ENCODE measurements at regions not wholly inside any gene's neighbourhood (a gene's known extent, or its start where the extent isn't known, plus 50 kb on each side); places are given as distances from the start of the nearest gene placed in this dataset.
"Not testable (repeated sequence)": the region's sequence is repeated elsewhere in the genome, so short reads cannot be mapped to it uniquely, and the experiment has no call there.

- Histone ChIP-seq H3K4me2 (ENCODE audit: low read depth, low read length, poor library complexity, severe bottlenecking) (no peak overlapping the region), H3K4me3 (ENCODE audit: low read length, poor library complexity, severe bottlenecking) (no peak overlapping the region), H4K20me1 (ENCODE audit: insufficient read depth, low read length, poor library complexity, severe bottlenecking) (no peaks in the 10 kb centered on the region), H2AFZ (ENCODE audit: low read length) (no peak overlapping the region), H3K27me3 (ENCODE audit: insufficient read depth, low read length, poor library complexity, severe bottlenecking) (no peaks in the 10 kb centered on the region), H3K9ac (ENCODE audit: low read depth, low read length, poor library complexity, severe bottlenecking) (no peak overlapping the region), H3K79me2 (ENCODE audit: insufficient read depth, low read length) (no peaks in the 10 kb centered on the region), H3K9me2 (replicated peaks; ENCODE audit: low read depth, low read length) (no peaks in the 10 kb centered on the region), H3K9me3 (ENCODE audit: insufficient read depth, low read depth, low read length) (no peaks in the 10 kb centered on the region), H3F3A (ENCODE audit: low read depth) (no peaks in the 10 kb centered on the region), H3K4me1 (ENCODE audit: insufficient read depth, low read length, poor library complexity, severe bottlenecking) (no peaks in the 10 kb centered on the region), H3K36me3 (ENCODE audit: insufficient read depth, low read length) (no peaks in the 10 kb centered on the region)
- TF ChIP-seq CTCF (conservative IDR thresholded peaks at IDR 0.05; ENCODE audit: low read length): no peak
- TF ChIP-seq EZH2phosphoT487 (IDR thresholded peaks at IDR 0.05; ENCODE audit: borderline replicate concordance): no peak
These were observed 631.5 kb upstream of the NRP1 start for GRCh38 chr10:33965795-33966581.

- no peaks in the 10 kb centered on the region for H3K9me2 ChIP-seq (replicated peaks; ENCODE audit: low read depth, low read length)
- H3K36me3 ChIP-seq (ENCODE audit: insufficient read depth, low read length): no peaks in the 10 kb centered on the region
- no peaks in the 10 kb centered on the region for H3K27me3 ChIP-seq (ENCODE audit: insufficient read depth, low read length, poor library complexity, severe bottlenecking)
- no peaks in the 10 kb centered on the region for H3F3A ChIP-seq (ENCODE audit: low read depth)
- H3K4me2 ChIP-seq (ENCODE audit: low read depth, low read length, poor library complexity, severe bottlenecking): no peak overlapping the region
- no peak overlapping the region for H2AFZ ChIP-seq (ENCODE audit: low read length)
- H3K79me2 ChIP-seq (ENCODE audit: insufficient read depth, low read length): no peaks in the 10 kb centered on the region
- H3K9ac ChIP-seq (ENCODE audit: low read depth, low read length, poor library complexity, severe bottlenecking): no peak overlapping the region
- TF ChIP-seq CTCF (conservative IDR thresholded peaks at IDR 0.05; ENCODE audit: low read length) (no peak), EZH2phosphoT487 (IDR thresholded peaks at IDR 0.05; ENCODE audit: borderline replicate concordance) (no peak)
- H4K20me1 ChIP-seq (ENCODE audit: insufficient read depth, low read length, poor library complexity, severe bottlenecking): no peaks in the 10 kb centered on the region
- no peaks in the 10 kb centered on the region for H3K4me1 ChIP-seq (ENCODE audit: insufficient read depth, low read length, poor library complexity, severe bottlenecking)
- H3K9me3 ChIP-seq (ENCODE audit: insufficient read depth, low read depth, low read length): no peaks in the 10 kb centered on the region
- no peak overlapping the region for H3K4me3 ChIP-seq (ENCODE audit: low read length, poor library complexity, severe bottlenecking)
These were observed 629.3 kb upstream of the NRP1 start for GRCh38 chr10:33963729-33964128.

- H3K9me2 ChIP-seq (replicated peaks; ENCODE audit: low read depth, low read length); H2AFZ ChIP-seq (ENCODE audit: low read length); H3F3A ChIP-seq (ENCODE audit: low read depth); H3K79me2 ChIP-seq (ENCODE audit: insufficient read depth, low read length); H3K27me3 ChIP-seq (ENCODE audit: insufficient read depth, low read length, poor library complexity, severe bottlenecking); H3K36me3 ChIP-seq (ENCODE audit: insufficient read depth, low read length); H3K9ac ChIP-seq (ENCODE audit: low read depth, low read length, poor library complexity, severe bottlenecking); H4K20me1 ChIP-seq (ENCODE audit: insufficient read depth, low read length, poor library complexity, severe bottlenecking); H3K4me1 ChIP-seq (ENCODE audit: insufficient read depth, low read length, poor library complexity, severe bottlenecking); H3K4me2 ChIP-seq (ENCODE audit: low read depth, low read length, poor library complexity, severe bottlenecking); H3K9me3 ChIP-seq (ENCODE audit: insufficient read depth, low read depth, low read length); H3K4me3 ChIP-seq (ENCODE audit: low read length, poor library complexity, severe bottlenecking): not testable (repeated sequence)
These were observed 621.9 kb upstream of the NRP1 start for GRCh38 chr10:33956322-33956721.

- Histone ChIP-seq H3K9ac (ENCODE audit: low read depth, low read length, poor library complexity, severe bottlenecking) (no peak overlapping the region), H3K4me1 (ENCODE audit: insufficient read depth, low read length, poor library complexity, severe bottlenecking) (no peaks in the 10 kb centered on the region), H3K27me3 (ENCODE audit: insufficient read depth, low read length, poor library complexity, severe bottlenecking) (no peaks in the 10 kb centered on the region), H3F3A (ENCODE audit: low read depth) (no peaks in the 10 kb centered on the region), H4K20me1 (ENCODE audit: insufficient read depth, low read length, poor library complexity, severe bottlenecking) (no peaks in the 10 kb centered on the region), H3K4me3 (ENCODE audit: low read length, poor library complexity, severe bottlenecking) (no peak overlapping the region), H3K9me2 (replicated peaks; ENCODE audit: low read depth, low read length) (no peaks in the 10 kb centered on the region), H3K79me2 (ENCODE audit: insufficient read depth, low read length) (no peaks in the 10 kb centered on the region), H3K36me3 (ENCODE audit: insufficient read depth, low read length) (no peaks in the 10 kb centered on the region), H2AFZ (ENCODE audit: low read length) (no peak overlapping the region), H3K9me3 (ENCODE audit: insufficient read depth, low read depth, low read length) (no peaks in the 10 kb centered on the region), H3K4me2 (ENCODE audit: low read depth, low read length, poor library complexity, severe bottlenecking) (no peak overlapping the region)
- TF ChIP-seq EZH2phosphoT487 (IDR thresholded peaks at IDR 0.05; ENCODE audit: borderline replicate concordance) (no peak), CTCF (conservative IDR thresholded peaks at IDR 0.05; ENCODE audit: low read length) (no peak)
These were observed 621.2 kb upstream of the NRP1 start for GRCh38 chr10:33955676-33956075.
